Ammon's horn (tissue), 1 donor: ENCODE measurements at regions not wholly inside any gene's neighbourhood (a gene's known extent, or its start where the extent isn't known, plus 50 kb on each side); places are given as distances from the start of the nearest gene placed in this dataset.
"Not testable (repeated sequence)": the region's sequence is repeated elsewhere in the genome, so short reads cannot be mapped to it uniquely, and the experiment has no call there.

Experiments
- DNase-seq: peaks from one replicate; pipeline ENCODE4 v3.0.0-alpha.2; 2016; ENCODE audit warnings: low spot score

- not testable (repeated sequence) for DNase-seq
Measured at GRCh38 chr2:94576486-94576885, 294.7 kb upstream of the TEKT4 start.

GRCh38 chr2:94577160-94577559 is 294.1 kb upstream of the TEKT4 start:
- not testable (repeated sequence) for DNase-seq

GRCh38 chr2:94579221-94579620 is 292.0 kb upstream of the TEKT4 start:
- DNase-seq, result not testable (repeated sequence)

GRCh38 chr2:94583081-94583723 is 288.0 kb upstream of the TEKT4 start:
- DNase-seq, result not testable (repeated sequence)

- not testable (repeated sequence) for DNase-seq
Measured at GRCh38 chr2:94584569-94584968, 286.7 kb upstream of the TEKT4 start.

GRCh38 chr2:94586032-94586982 is 284.9 kb upstream of the TEKT4 start:
- peak; percentile 4 for DNase-seq

GRCh38 chr2:94587042-94587441 is 284.2 kb upstream of the TEKT4 start:
- DNase-seq, result not testable (repeated sequence)

- DNase-seq, result not testable (repeated sequence)
Measured at GRCh38 chr2:94594019-94594836, 277.0 kb upstream of the TEKT4 start.

GRCh38 chr2:94595956-94596355 is 275.3 kb upstream of the TEKT4 start:
- not testable (repeated sequence) for DNase-seq

- peak; percentile 3 for DNase-seq
Measured at GRCh38 chr2:94598075-94598713, 273.0 kb upstream of the TEKT4 start.

- not testable (repeated sequence) for DNase-seq
Measured at GRCh38 chr2:94600929-94601328, 270.3 kb upstream of the TEKT4 start.

- DNase-seq, result no peak
Measured at GRCh38 chr2:94602466-94602865, 268.8 kb upstream of the TEKT4 start.

GRCh38 chr2:94622113-94622618 is 249.1 kb upstream of the TEKT4 start:
- no peak for DNase-seq

GRCh38 chr2:94628953-94629352 is 242.3 kb upstream of the TEKT4 start:
- not testable (repeated sequence) for DNase-seq

- not testable (repeated sequence) for DNase-seq
Measured at GRCh38 chr2:94641397-94641796, 229.8 kb upstream of the TEKT4 start.

- peak; percentile 2 for DNase-seq
Measured at GRCh38 chr2:94652131-94652530, 219.1 kb upstream of the TEKT4 start.

- DNase-seq, result peak; percentile 16
Measured at GRCh38 chr2:94669858-94670257, 201.4 kb upstream of the TEKT4 start.

GRCh38 chr2:94694236-94694635 is 177.0 kb upstream of the TEKT4 start:
- not testable (repeated sequence) for DNase-seq

- DNase-seq, result not testable (repeated sequence)
Measured at GRCh38 chr2:94708982-94709381, 162.2 kb upstream of the TEKT4 start.

- DNase-seq, result no peak
Measured at GRCh38 chr2:94725543-94725942, 145.7 kb upstream of the TEKT4 start.

- DNase-seq, result not testable (repeated sequence)
Measured at GRCh38 chr2:94735536-94735935, 135.7 kb upstream of the TEKT4 start.
